ENCODE measurements at regions not wholly inside any gene's neighbourhood (a gene's known extent, or its start where the extent isn't known, plus 50 kb on each side); places are given as distances from the start of the nearest gene placed in this dataset.

DNA sequence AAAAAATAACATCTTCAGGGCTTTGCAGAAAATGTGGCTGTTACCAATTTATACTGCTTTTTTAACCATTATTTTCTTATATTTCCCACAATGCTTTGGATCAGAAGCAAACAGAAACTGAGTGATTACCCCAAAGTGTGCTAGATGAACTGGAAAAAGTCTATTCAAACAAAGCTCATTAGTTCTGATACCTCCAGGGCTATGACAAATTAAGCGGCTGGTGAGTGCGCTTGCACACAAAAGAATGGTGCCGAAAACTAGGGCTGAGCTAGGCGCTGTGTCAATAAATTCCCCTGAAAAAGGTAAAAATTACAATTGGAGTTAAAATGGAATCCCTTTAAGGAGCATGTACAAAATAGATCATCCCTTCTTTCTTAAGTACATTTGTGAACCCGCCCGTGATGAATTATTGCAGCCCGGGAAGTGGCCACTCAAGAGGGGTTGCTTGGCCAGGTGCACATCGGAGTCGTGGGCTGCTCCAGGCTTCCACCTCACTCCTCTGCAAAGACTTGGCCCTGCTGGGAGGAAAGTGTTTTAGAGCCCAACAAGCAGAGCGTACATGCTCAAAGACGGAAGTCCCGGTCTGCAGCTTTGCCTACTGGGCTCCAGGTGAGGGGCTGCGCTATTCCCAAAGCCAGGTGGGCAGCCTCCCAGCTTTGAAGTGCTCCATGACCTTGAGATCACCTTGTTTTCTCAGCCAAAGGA, 164.0 kb upstream of the ZNF507 start:
- ChIA-PET POLR2A (ENCODE audit: partially characterized antibody) (no interaction called here), CTCF (ENCODE audit: partially characterized antibody) (interaction anchor here (1.6 kb wide), 1 partner anchor 14 kb away, joined by 3 read pairs; no protein-coding TSS in a partner anchor)
- no peak overlapping the region for H4K91ac ChIP-seq (replicated peaks; ENCODE audit: insufficient read length, low read length)
- no peak overlapping the region for H3K4ac ChIP-seq (replicated peaks; ENCODE audit: insufficient read length, low read depth, low read length)
- DNase-seq (ENCODE audit: low read depth in 1 of 2, low spot score in 2 of 2) (no peak), FAIRE-seq (no peak)
- no peak overlapping the region for H2BK5ac ChIP-seq (ENCODE audit: low read depth, low read length)
- H4K8ac ChIP-seq (ENCODE audit: extremely low read depth, insufficient read depth, low read length): no peak overlapping the region
- H2BK12ac ChIP-seq (ENCODE audit: low read depth, low read length): no peak overlapping the region
- H3K18ac ChIP-seq (ENCODE audit: extremely low read depth, low read length): no peak overlapping the region
- no peak overlapping the region for H3K14ac ChIP-seq (ENCODE audit: insufficient read length)
- no peaks in the 10 kb centered on the region for H3K9me3 ChIP-seq (ENCODE audit: insufficient read depth in 2 of 2, low read depth in 1 of 2, low read length in 1 of 2)
- H3K27ac ChIP-seq (ENCODE audit: low read depth, low read length): no peak overlapping the region
- no peak overlapping the region for H2AFZ ChIP-seq (ENCODE audit: low read length)
- no peak overlapping the region for H3K4me2 ChIP-seq (ENCODE audit: insufficient read depth in 1 of 2, low read depth in 2 of 2, low read length in 2 of 2)
- no peak overlapping the region for H2BK120ac ChIP-seq (replicated peaks; ENCODE audit: low read depth, low read length)
- H2AK5ac ChIP-seq (ENCODE audit: low read depth, low read length): no peak overlapping the region
- H2BK15ac ChIP-seq (ENCODE audit: low read length): no peak overlapping the region
- H3K4me1 ChIP-seq (replicated peaks in 1 of 4; ENCODE audit: control insufficient read depth in 3 of 4, insufficient read depth in 4 of 4, low read length in 3 of 4): no peaks in the 10 kb centered on the region
- H3K9ac ChIP-seq (replicated peaks in 1 of 4; ENCODE audit: extremely low read depth in 1 of 4, low read depth in 3 of 4, low read length in 3 of 4): no peak overlapping the region
- no peak overlapping the region for H3K56ac ChIP-seq (replicated peaks; ENCODE audit: insufficient read length, low read depth, low read length)
- H3K23ac ChIP-seq (ENCODE audit: insufficient read length): no peak overlapping the region
- no peaks in the 10 kb centered on the region for H3K79me2 ChIP-seq (ENCODE audit: control insufficient read depth in 1 of 2, insufficient read depth in 2 of 2, low read length in 2 of 2)
- H3K4me3 ChIP-seq (ENCODE audit: extremely low read depth in 1 of 4, insufficient read depth in 2 of 4, low read depth in 3 of 4, low read length in 4 of 4): no peak overlapping the region
- no peaks in the 10 kb centered on the region for H3K36me3 ChIP-seq (ENCODE audit: control insufficient read depth in 2 of 4, insufficient read depth in 4 of 4, low read length in 3 of 4)
- no peaks in the 10 kb centered on the region for H3K79me1 ChIP-seq (ENCODE audit: low read depth, low read length)
- no peak overlapping the region for H2BK20ac ChIP-seq (ENCODE audit: low read length)
- H4K5ac ChIP-seq (ENCODE audit: insufficient read length, low read depth, low read length): no peak overlapping the region
- no peaks in the 10 kb centered on the region for H3K27me3 ChIP-seq (replicated peaks in 1 of 4; ENCODE audit: control insufficient read depth in 3 of 4, extremely low read depth in 1 of 4, insufficient read depth in 3 of 4, low read length in 3 of 4)
- no peaks in the 10 kb centered on the region; the same call in 1 of the 2 replicates for H3K23me2 ChIP-seq (ENCODE audit: low read depth, low read length)
- no peak for TF ChIP-seq BRCA1 (IDR thresholded peaks at IDR 0.05; ENCODE audit: low read depth, low read length)
- TF ChIP-seq HDAC2 (IDR thresholded peaks at IDR 0.05; ENCODE audit: borderline replicate concordance in 1 of 2, low read depth in 2 of 2, low read length in 2 of 2): no peak
- TF ChIP-seq CBX5 (IDR thresholded peaks at IDR 0.05; ENCODE audit: low read depth, low read length): no peak
- TF ChIP-seq BCL11A (IDR thresholded peaks at IDR 0.05; ENCODE audit: low read depth in 2 of 2, low read length in 2 of 2): no peak
- TF ChIP-seq CTBP2 (IDR thresholded peaks at IDR 0.05; ENCODE audit: borderline replicate concordance, insufficient read depth, insufficient read length, low read length): no peak
- no peak for TF ChIP-seq TCF12 (IDR thresholded peaks at IDR 0.05; ENCODE audit: low read depth, low read length)
- no peak for TF ChIP-seq RFX5 (IDR thresholded peaks at IDR 0.05; ENCODE audit: borderline replicate concordance, low read depth, low read length)
- TF ChIP-seq EP300 (IDR thresholded peaks at IDR 0.05; ENCODE audit: borderline replicate concordance in 1 of 2, low read depth in 2 of 2, low read length in 2 of 2): no peak
- TF ChIP-seq JUN (IDR thresholded peaks at IDR 0.05; ENCODE audit: low read depth, low read length): no peak
- TF ChIP-seq SIRT6 (IDR thresholded peaks at IDR 0.05; ENCODE audit: low read length): no peak
- no peak for TF ChIP-seq POLR2A (IDR thresholded peaks at IDR 0.05; ENCODE audit: control extremely low read depth in 1 of 2, low read depth in 2 of 2, low read length in 2 of 2)
- no peak for TF ChIP-seq EGR1 (IDR thresholded peaks at IDR 0.05; ENCODE audit: borderline replicate concordance, low read depth, low read length)
- 91% methylated on average over 13 of the region's 13 CpGs; no CpG with 5 or more reads in 1 of the 2 experiments for WGBS, 2 experiments (ENCODE audit: extremely low coverage in 1 of 2, insufficient coverage in 1 of 2, insufficient read length in 1 of 2, insufficient replicate concordance in 2 of 2, low coverage in 1 of 2, low lambda C conversion rate in 2 of 2, missing lambda C conversion rate in 1 of 2)
- H4K20me1 ChIP-seq (replicated peaks in 1 of 2; ENCODE audit: control insufficient read depth in 1 of 2, insufficient read depth in 2 of 2, low read length in 2 of 2): no peaks in the 10 kb centered on the region
